Endothelial cell of umbilical vein (primary cell): ENCODE measurements at regions not wholly inside any gene's neighbourhood (a gene's known extent, or its start where the extent isn't known, plus 50 kb on each side); places are given as distances from the start of the nearest gene placed in this dataset.

Source experiments
- POLR2A ChIP-seq: IDR thresholded peaks from 2 replicates; pipeline ENCODE4 v1.6.1; 2012; ENCODE audit warnings: low read depth, mild to moderate bottlenecking, control low read depth, low read length
- POLR2AphosphoS5 ChIP-seq: IDR thresholded peaks from 2 replicates; pipeline ENCODE4 v1.6.1; 2012; ENCODE audit warnings: low read depth, mild to moderate bottlenecking, control low read depth, low read length, moderate library complexity; ENCODE audit not compliant: insufficient read depth
- TF ChIP-seq, protein P1 (sequence below), 2 donors: IDR thresholded peaks; 1 replicate in 1 of 2; 2 replicates in 1 of 2; pipeline ENCODE4 v1.5.1; 2011; ENCODE audit warnings: low read length in 2 of 2, mild to moderate bottlenecking in 2 of 2, moderate library complexity in 2 of 2, control low read depth in 1 of 2, inconsistent platforms in 1 of 2, low read depth in 1 of 2; ENCODE audit not compliant: insufficient read depth in 1 of 2; ENCODE audit errors: extremely low read depth in 1 of 2

DNA sequence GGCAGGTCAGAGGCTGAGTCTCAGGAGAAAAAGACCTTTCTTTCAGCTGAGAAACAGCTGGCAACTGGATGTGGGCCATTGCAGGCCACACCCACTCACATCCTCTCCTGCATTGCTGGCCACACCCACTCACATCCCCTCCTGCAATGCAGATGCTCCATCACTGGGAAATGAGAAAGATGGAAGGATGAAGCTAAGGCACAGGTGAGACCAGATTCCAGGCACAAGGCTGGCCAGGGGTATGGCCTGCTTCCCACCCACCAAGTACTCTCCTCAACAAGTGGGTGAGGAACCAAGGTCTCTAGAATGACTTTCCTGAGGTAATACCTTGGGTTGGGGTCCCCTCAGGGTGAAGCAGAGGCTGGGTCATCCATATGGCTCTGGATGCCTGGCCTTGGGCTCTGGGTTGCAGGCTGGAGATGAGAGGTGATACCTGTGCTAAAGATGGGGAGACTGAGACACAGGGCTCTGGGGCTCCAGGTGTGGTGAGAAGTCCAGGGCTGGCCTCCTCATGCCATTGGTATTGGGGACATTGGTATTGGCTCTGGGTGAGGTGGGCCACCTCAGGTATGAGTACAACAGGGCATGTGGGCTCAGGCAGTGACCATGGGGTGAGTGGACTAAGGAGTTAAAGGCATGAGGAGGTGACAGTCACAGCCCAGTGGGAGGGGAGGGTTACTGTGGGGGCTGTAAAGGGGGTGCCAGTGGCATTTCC lies 1726.8 kb downstream of the TP53TG3F start:
- no peak for TF ChIP-seq POLR2A
- TF ChIP-seq, protein P1, sequence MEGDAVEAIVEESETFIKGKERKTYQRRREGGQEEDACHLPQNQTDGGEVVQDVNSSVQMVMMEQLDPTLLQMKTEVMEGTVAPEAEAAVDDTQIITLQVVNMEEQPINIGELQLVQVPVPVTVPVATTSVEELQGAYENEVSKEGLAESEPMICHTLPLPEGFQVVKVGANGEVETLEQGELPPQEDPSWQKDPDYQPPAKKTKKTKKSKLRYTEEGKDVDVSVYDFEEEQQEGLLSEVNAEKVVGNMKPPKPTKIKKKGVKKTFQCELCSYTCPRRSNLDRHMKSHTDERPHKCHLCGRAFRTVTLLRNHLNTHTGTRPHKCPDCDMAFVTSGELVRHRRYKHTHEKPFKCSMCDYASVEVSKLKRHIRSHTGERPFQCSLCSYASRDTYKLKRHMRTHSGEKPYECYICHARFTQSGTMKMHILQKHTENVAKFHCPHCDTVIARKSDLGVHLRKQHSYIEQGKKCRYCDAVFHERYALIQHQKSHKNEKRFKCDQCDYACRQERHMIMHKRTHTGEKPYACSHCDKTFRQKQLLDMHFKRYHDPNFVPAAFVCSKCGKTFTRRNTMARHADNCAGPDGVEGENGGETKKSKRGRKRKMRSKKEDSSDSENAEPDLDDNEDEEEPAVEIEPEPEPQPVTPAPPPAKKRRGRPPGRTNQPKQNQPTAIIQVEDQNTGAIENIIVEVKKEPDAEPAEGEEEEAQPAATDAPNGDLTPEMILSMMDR (IDR thresholded peaks at IDR 0.05; ENCODE audit: extremely low read depth in 1 of 2, insufficient read depth in 1 of 2, low read depth in 1 of 2, low read length in 2 of 2): no peak
- TF ChIP-seq POLR2AphosphoS5: no peak
